ENCODE measurements at regions not wholly inside any gene's neighbourhood (a gene's known extent, or its start where the extent isn't known, plus 50 kb on each side); places are given as distances from the start of the nearest gene placed in this dataset.

GRCh38 chr1:69305621-69306020 is 262.1 kb upstream of the LRRC7 start:
- DNase-seq (ENCODE audit: low read depth in 1 of 2, low spot score in 1 of 2), result no peak
- Histone ChIP-seq H3K27ac (no peak overlapping the region), H3K36me3 (no peaks in the 10 kb centered on the region), H3K4me3 (no peak overlapping the region), H3K9me3 (ENCODE audit: low read depth) (no peaks in the 10 kb centered on the region), H3K27me3 (no peaks in the 10 kb centered on the region), H3K4me1 (ENCODE audit: low read depth) (no peaks in the 10 kb centered on the region)
- no peak for TF ChIP-seq CTCF (IDR thresholded peaks at IDR 0.05; ENCODE audit: low read depth, low read length)

GRCh38 chr1:69312055-69312732 is 255.5 kb upstream of the LRRC7 start:
- H3K4me1 ChIP-seq (ENCODE audit: low read depth), result no peaks in the 10 kb centered on the region
- no peak overlapping the region for H3K4me3 ChIP-seq
- no peaks in the 10 kb centered on the region for H3K9me3 ChIP-seq (ENCODE audit: low read depth)
- H3K27ac ChIP-seq, result no peak overlapping the region
- no peaks in the 10 kb centered on the region for H3K36me3 ChIP-seq
- DNase-seq (ENCODE audit: low read depth in 1 of 2, low spot score in 1 of 2), result no peak
- H3K27me3 ChIP-seq, result no peaks in the 10 kb centered on the region
- no peak for TF ChIP-seq CTCF (IDR thresholded peaks at IDR 0.05; ENCODE audit: low read depth, low read length)

GRCh38 chr1:69313118-69313517 is 254.6 kb upstream of the LRRC7 start:
- H3K4me1 ChIP-seq (ENCODE audit: low read depth), result no peaks in the 10 kb centered on the region
- H3K4me3 ChIP-seq, result no peak overlapping the region
- no peaks in the 10 kb centered on the region for H3K9me3 ChIP-seq (ENCODE audit: low read depth)
- no peak for DNase-seq (ENCODE audit: low read depth in 1 of 2, low spot score in 1 of 2)
- TF ChIP-seq CTCF (IDR thresholded peaks at IDR 0.05; ENCODE audit: low read depth, low read length), result no peak
- H3K27ac ChIP-seq, result no peak overlapping the region
- no peaks in the 10 kb centered on the region for H3K36me3 ChIP-seq
- H3K27me3 ChIP-seq, result no peaks in the 10 kb centered on the region

- H3K27me3 ChIP-seq, result no peaks in the 10 kb centered on the region
- H3K4me1 ChIP-seq (ENCODE audit: low read depth), result no peaks in the 10 kb centered on the region
- H3K36me3 ChIP-seq, result no peaks in the 10 kb centered on the region
- no peak for TF ChIP-seq CTCF (IDR thresholded peaks at IDR 0.05; ENCODE audit: low read depth, low read length)
- no peak overlapping the region for H3K4me3 ChIP-seq
- no peaks in the 10 kb centered on the region for H3K9me3 ChIP-seq (ENCODE audit: low read depth)
- DNase-seq (ENCODE audit: low read depth in 1 of 2, low spot score in 1 of 2), result no peak
- H3K27ac ChIP-seq, result no peak overlapping the region
These were observed 252.3 kb upstream of the LRRC7 start for GRCh38 chr1:69315416-69315815.

- Histone ChIP-seq H3K4me1 (ENCODE audit: low read depth) (no peaks in the 10 kb centered on the region), H3K27me3 (no peaks in the 10 kb centered on the region), H3K9me3 (ENCODE audit: low read depth) (no peaks in the 10 kb centered on the region), H3K27ac (no peak overlapping the region), H3K36me3 (no peaks in the 10 kb centered on the region), H3K4me3 (no peak overlapping the region)
- DNase-seq (ENCODE audit: low read depth in 1 of 2, low spot score in 1 of 2), result peak in 1 of 2 donors; percentile 76
- TF ChIP-seq CTCF (IDR thresholded peaks at IDR 0.05; ENCODE audit: low read depth, low read length), result no peak
These were observed 251.9 kb upstream of the LRRC7 start for GRCh38 chr1:69315823-69316222.

Measured in cardiac muscle cell (in vitro differentiated cells and primary cell).